WI38 (cell line): ENCODE measurements at regions not wholly inside any gene's neighbourhood (a gene's known extent, or its start where the extent isn't known, plus 50 kb on each side); places are given as distances from the start of the nearest gene placed in this dataset.

ENCODE experiments used
- H3K4me3 ChIP-seq: 2 replicates; pipeline ENCODE4 v1.5.1; 2011; ENCODE audit warnings: low read depth, mild to moderate bottlenecking, control low read depth, low read length
- TF ChIP-seq, protein P1 (sequence below): IDR thresholded peaks from 2 replicates; pipeline ENCODE4 v1.5.1; 2012; ENCODE audit warnings: low read depth, mild to moderate bottlenecking, control low read depth, low read length

DNA sequence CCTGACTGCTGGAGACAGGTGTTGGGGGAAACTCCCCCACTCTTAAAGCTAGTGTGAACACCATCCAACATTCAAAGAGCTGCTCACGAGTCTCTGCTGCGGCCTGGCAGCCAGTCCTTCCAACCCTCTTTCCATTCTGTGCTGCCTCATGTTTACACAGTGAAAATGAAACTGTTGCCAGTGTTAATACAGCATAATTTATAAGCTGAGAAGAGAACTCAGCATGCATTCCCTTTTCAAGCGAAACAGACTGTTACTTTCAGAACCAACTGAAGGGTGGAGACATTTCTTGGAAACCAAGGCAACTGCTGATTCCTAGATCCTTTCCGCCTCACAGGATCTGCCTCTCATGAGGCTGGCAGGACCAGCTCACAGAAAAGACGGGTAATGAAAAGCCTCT lies 533.8 kb upstream of the ID4 start:
- TF ChIP-seq, protein P1, sequence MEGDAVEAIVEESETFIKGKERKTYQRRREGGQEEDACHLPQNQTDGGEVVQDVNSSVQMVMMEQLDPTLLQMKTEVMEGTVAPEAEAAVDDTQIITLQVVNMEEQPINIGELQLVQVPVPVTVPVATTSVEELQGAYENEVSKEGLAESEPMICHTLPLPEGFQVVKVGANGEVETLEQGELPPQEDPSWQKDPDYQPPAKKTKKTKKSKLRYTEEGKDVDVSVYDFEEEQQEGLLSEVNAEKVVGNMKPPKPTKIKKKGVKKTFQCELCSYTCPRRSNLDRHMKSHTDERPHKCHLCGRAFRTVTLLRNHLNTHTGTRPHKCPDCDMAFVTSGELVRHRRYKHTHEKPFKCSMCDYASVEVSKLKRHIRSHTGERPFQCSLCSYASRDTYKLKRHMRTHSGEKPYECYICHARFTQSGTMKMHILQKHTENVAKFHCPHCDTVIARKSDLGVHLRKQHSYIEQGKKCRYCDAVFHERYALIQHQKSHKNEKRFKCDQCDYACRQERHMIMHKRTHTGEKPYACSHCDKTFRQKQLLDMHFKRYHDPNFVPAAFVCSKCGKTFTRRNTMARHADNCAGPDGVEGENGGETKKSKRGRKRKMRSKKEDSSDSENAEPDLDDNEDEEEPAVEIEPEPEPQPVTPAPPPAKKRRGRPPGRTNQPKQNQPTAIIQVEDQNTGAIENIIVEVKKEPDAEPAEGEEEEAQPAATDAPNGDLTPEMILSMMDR = no peak

GRCh38 chr6:19309661-19310060 lies 527.5 kb upstream of the ID4 start:
- TF ChIP-seq, protein P1 = no peak
- H3K4me3 ChIP-seq = no peak overlapping the region

More for the DNA sequence above, 533.8 kb upstream of the ID4 start:
- no peak overlapping the region for H3K4me3 ChIP-seq

DNA sequence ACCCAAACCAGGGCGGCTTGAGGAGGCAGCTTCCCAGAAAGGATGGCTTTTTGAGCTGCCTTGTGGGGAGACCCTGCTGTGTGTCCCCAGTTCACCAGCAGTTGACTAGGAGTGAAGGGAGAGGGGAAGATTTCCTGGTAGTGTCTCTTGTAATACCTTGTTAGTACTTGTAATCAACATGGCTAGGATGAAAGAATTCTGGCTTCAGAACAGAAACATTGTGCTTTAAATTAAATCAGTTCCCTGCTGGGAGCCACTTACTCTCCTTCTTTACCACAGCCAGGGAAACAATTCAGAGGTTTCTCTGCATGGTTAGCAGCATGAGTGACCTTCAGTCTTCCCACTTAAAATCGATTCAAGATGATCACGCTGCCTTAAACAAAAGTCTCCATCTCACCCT lies 525.4 kb upstream of the ID4 start:
- TF ChIP-seq, protein P1 = no peak
- H3K4me3 ChIP-seq = no peak overlapping the region

- TF ChIP-seq, protein P1 = no peak
- H3K4me3 ChIP-seq = no peak overlapping the region
These were observed 524.8 kb upstream of the ID4 start for GRCh38 chr6:19312241-19312978.

DNA sequence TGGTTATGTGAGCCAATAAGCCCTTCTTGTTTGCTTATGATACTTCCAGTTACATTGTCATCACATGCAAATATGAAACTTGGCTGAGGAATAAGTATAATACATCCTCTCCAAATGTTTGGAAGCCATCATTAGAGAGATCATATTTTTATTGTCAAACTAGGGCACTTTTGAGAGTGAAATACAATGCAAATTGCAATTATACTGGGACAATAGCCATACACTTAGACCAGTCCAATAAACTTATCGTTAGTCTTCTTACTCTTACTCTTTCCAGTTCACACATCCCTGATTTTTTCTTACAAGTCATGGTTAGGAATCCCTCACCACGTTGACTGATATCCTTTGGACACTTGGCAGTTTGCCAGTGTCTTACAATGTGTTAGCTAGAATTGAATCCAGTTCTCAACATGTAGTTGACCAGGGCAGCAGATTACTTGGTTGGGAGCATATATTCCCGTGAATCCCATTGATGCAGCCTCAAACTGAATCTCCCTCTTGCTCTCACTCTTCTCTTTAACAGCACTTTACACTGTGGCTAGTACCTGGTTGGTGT lies 519.7 kb upstream of the ID4 start:
- no peak overlapping the region for H3K4me3 ChIP-seq
- TF ChIP-seq, protein P1 = no peak

DNA sequence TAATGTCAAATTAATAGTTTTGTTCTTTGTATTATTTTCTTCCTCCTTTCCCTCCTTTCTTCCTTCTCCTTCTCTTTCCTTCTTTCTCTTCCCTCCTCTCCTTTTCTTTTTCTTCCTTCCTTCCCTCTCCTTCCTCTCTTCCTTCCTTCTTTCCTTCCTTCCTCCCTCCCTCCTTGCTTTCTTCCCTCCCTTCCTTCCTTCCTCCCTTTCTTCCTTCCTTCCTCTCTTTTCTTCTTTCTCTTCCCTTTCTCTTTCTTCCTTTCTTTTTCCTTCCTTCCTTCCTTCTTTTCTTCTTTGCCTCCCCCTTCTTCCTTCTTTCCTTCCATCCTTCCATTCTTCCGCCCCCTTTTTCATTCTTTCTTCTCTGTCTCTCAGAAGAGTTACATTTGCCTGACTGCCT lies 518.2 kb upstream of the ID4 start:
- TF ChIP-seq, protein P1 = no peak
- H3K4me3 ChIP-seq = no peak overlapping the region

DNA sequence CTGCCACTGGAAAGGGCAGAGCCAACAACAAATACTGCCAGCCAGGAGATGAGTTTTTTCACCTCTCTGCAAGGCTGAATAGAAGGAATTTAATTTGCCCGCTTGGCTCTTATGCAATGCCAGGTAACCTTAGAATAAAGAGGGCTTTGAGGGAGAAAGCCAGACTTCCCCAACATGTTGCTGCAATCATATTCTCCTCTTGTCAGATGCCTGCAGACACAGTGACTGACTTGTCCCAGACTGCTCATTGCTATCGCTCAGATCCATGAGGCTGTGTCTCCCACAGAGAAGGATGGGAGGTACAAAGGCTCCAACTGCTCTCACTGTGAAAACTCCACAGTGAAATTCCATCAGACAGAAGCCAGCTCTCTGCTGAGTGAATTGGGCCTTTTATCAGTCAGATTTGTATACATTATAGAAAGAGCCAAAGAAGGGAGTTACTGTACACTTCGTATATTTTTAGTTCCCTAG lies 517.0 kb upstream of the ID4 start:
- no peak overlapping the region for H3K4me3 ChIP-seq
- TF ChIP-seq, protein P1 = no peak
